GM19238 (cell line): ENCODE measurements at regions not wholly inside any gene's neighbourhood (a gene's known extent, or its start where the extent isn't known, plus 50 kb on each side); places are given as distances from the start of the nearest gene placed in this dataset.
"Not testable (repeated sequence)": the region's sequence is repeated elsewhere in the genome, so short reads cannot be mapped to it uniquely, and the experiment has no call there.

Experiments used
- DNase-seq: peaks from one replicate; pipeline ENCODE4 v3.0.0; 2011; ENCODE audit warnings: low spot score; ENCODE audit not compliant: insufficient read length

DNA sequence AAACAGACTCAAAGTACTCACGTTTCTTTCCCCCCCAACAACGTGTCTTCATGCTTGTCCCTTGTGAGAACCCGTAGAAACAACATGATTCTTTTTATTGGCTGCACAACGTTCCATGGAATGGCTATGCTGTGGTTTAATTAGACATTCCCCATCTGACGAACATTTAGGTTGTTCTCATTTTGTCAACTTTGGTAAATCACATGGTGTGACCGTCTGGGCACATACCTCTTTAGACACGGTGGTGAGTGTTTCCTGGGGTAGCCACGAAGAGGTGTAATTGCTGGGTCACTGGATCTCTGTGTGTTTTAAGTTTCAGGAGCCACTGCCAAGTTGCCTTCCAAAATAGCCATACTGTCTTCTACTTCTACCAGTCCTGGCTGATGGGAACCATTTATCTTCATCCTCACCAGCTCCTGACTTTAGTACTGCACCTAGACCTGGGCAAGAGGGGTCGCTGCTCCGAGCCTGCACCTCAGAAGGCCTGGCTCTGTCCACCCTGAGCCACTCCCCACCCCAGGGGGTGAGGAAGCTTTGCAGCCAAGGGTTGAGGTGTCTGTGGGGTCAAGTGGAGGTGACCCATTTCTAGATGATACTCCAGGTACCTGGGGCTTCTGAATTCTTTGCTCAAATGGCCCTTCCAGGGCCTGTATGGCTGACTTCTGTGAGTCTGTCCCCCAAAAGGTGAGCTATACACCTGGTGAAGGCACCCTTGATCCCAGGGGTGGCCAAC, 84.7 kb downstream of the IRX5 start:
- no peak for DNase-seq

DNA sequence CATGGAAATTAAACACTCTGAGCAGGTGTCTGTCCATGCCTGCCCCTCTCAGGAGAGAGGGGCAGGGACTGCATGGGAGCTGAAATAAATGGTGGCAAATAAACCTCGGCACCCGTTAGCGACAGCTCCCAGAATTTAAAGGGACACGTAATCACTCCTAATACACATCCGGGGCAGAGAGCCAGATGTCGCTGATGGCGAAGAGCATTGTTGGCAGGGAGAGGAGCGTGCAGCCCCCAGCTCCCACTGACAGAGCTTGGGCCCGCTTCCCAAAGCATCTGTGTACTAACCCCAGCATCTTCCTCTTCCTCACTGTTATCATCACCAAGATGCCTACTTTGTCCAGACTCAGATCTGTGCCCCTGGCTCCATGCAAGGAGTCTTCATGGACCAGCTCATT, 85.8 kb downstream of the IRX5 start:
- no peak for DNase-seq

GRCh38 chr16:55017321-55017720, 86.7 kb downstream of the IRX5 start:
- DNase-seq = no peak

GRCh38 chr16:55018881-55019280, 88.2 kb downstream of the IRX5 start:
- no peak for DNase-seq

DNA sequence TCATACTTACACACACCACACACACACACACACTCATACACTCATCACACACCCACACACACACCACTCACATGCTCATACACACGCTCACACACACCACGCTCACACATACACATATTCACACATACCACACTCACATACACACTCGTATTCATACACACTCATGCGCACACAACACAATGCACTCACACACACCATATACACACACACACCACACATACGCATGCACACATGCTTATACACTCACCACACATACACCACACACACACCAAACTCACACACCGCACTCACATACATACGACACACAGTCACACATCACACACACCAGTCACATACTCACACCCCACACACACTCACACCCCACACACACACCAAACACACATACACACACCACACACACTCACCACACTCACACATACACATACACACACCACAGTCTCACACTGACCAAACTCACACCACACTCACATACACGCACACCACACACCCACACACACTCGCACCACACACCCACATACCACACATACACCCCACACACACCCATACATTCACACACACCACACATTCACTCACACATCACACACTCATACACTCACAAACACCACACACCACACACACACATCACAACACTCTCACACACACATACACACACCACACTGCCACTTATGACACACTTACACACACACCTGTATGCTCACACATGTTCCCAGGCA, 88.9 kb downstream of the IRX5 start:
- DNase-seq = no peak

DNA sequence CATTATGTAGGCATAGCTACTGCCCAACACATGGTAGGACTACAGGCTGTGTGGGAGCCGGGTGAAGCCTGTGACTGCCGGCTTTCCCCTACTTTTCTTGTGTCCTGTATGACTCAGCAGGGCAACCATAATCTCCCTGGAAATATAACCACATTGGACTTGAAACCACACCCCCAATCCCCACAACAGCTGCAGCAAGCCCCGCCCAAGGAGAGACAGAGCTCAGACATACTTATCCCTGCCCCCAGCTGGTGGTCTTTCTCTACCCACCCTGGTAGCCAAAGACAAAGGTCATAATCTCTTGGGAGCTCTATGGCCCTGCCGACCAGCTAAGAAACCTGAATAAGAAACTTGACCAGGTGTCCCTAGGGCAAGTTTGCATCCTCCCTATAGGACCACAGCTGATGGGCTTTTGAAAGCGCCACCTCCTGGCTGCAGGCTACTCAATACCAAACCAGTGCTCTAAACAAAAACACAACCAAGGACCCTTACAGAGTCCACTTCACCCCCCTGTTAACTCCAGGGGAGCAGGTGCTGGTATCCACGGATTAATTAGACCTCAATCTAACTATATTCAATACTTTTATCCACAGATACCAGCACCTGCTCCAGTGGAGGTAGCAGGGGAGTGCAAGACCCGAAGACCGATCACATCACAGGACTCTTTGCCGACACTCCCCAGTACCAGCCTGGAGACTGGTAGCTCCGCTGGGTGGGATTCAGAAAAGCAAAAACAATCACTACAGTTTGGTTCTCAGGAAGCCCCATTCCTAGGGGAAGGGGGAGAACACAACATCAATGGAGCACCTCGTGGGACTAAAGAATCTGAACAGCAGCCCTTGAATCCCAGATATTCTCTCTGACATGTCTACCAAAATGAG, 91.2 kb downstream of the IRX5 start:
- no peak for DNase-seq

DNA sequence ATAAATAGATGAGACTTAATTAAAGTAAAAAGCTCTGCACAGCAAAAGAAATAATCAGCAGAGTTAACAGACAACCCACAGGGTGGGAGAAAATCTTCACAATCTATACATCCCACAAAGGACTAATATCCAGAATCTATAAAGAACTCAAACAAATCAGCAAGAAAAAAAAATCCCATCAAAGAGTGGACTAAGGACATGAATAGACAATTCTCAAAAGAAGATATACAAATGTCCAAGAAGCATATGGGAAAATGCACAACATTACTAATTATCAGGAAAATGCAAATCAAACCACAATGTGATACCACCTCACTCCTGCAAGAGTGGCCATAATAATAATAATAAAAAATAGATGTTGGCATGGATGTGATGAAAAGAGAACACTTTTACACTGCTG, 96.6 kb downstream of the IRX5 start:
- not testable (repeated sequence) for DNase-seq

- no peak for DNase-seq
Measured at GRCh38 chr16:55029509-55029908, 98.8 kb downstream of the IRX5 start.

DNA sequence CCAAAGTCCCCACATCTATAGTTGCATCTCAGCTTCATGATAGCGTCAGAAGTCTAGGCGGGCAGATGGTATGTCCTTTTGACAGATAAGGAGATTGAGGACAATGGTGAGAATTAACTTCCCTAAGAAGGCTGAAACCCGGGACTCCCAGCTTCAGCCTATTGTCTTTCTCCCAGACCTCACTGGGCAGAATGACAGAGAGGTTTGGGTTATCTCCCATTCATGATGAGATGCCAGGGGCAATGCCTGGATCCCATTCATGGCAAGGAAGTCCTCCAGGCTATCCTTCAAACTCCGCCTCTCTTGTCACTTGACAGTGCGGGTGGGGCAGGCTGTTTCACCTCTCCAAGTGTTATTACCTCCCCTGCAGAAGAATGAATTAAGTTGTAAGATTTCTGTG, 100.3 kb downstream of the IRX5 start:
- DNase-seq = no peak

- DNase-seq = no peak
Measured at GRCh38 chr16:55031481-55031880, 100.8 kb downstream of the IRX5 start.

DNA sequence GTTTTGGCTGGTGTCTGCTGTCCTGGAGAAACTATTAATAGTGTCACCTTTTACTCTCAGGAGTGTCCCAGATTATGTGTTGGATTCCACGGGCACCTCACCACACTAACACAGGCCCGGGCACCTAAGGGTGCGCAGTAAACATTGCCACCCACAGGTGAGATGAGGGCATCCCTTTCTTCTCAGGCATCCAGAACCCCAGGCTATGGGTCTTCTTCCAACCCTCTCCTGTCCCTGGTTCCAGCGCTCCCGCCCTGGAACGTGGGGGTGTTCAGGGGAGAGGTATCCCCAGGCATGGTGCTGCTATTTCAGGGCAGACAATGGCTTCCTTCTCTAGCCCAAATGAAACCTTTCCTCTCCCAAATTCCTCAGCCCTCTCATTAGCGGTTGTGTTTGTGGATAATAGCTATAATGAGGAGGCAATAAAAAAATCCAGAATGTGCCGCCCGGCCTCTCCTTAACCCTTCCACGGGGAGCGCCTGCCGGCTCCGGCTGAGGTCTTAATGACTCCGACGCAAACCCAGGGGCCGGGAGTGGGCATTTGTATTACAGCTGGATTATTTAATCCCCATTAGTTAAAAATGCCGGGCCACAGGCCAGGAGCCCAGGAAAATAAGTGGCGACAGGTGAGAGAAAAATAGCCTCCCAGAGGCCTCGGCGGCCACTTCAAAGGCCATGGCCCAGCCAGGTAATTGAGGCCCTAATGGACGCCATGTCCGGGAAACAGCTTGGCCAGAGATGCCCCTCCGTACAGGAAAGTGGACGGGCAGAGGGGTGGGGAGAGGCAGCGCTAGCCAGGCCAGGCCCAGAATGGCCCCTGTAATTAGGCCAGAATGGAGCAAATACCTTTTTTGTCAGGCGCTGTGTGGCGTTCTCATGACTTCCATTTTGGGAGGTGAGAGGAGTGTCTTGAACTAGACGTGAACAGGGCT, 102.8 kb downstream of the IRX5 start:
- DNase-seq = no peak

- peak; percentile 14 for DNase-seq
Measured at GRCh38 chr16:55035029-55035428, 104.4 kb downstream of the IRX5 start.

- DNase-seq = no peak
Measured at GRCh38 chr16:55035956-55036355, 105.3 kb downstream of the IRX5 start.

DNA sequence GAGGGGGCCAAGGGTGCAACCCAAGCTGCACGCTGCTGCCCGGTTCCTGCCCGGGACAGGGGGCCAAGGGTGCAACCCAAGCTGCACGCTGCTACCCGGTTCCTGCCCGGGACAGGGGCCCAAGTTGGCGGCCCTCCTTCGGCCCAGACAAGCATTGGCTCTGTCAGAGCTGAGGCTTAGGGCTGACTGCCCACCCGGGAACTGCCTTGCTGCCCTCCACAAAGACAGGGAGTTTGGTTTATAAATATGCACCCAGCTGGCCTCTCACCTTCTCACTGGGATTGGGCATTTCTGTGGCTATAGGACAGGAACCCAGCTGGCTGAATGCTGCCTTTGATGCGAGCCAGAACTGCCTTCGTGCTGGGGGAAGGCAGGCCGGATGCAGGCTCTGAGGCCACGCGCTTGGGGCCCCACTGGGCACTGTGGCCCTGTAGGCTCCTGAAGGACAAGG, 105.7 kb downstream of the IRX5 start:
- DNase-seq = no peak

- DNase-seq = no peak
Measured at GRCh38 chr16:55037046-55037445, 106.4 kb downstream of the IRX5 start.

DNA sequence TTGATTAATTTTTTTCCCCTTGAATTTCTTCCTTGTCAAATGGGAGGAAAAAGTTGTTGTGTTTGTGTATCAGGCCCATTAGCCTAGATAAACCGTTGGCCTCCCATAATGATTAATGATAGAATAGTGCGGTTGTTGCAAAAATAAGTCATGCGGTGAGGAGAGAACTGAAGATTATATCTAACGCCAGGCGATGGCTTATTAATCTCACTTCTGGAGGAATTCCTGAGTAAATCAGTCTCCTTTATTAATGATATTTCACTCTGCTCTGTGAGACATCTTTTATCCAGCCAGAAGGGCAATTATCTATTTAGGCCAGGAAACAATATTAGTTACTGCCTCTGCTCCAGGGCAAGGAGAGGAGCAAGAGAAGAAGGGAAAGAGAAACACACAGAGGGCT, 107.3 kb downstream of the IRX5 start:
- DNase-seq = no peak

GRCh38 chr16:55039042-55039441, 108.4 kb downstream of the IRX5 start:
- DNase-seq = no peak

DNA sequence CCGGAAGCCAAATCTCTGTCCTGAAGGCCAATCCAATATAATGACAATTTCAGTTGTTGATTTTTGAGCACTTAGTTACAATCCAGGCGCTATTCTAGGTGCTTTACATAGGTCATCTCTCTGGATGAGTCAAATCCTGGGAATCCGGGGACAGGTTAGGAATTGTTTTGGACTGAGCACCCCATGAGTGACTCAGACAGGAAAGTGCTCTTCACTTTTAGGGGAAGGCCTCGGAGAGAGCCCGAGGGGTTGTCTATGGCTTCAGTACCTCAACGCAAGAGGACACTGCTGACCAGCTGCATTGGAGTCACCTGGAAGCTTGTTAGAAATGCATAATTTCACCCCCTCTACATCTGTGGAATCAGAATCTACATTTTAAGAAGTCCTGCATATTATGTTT, 108.8 kb downstream of the IRX5 start:
- DNase-seq = no peak

- DNase-seq = no peak
Measured at GRCh38 chr16:55039931-55040330, 109.3 kb downstream of the IRX5 start.

GRCh38 chr16:55040366-55041086, 109.9 kb downstream of the IRX5 start:
- no peak for DNase-seq
